ENCODE measurements at regions not wholly inside any gene's neighbourhood (a gene's known extent, or its start where the extent isn't known, plus 50 kb on each side); places are given as distances from the start of the nearest gene placed in this dataset.

DNA sequence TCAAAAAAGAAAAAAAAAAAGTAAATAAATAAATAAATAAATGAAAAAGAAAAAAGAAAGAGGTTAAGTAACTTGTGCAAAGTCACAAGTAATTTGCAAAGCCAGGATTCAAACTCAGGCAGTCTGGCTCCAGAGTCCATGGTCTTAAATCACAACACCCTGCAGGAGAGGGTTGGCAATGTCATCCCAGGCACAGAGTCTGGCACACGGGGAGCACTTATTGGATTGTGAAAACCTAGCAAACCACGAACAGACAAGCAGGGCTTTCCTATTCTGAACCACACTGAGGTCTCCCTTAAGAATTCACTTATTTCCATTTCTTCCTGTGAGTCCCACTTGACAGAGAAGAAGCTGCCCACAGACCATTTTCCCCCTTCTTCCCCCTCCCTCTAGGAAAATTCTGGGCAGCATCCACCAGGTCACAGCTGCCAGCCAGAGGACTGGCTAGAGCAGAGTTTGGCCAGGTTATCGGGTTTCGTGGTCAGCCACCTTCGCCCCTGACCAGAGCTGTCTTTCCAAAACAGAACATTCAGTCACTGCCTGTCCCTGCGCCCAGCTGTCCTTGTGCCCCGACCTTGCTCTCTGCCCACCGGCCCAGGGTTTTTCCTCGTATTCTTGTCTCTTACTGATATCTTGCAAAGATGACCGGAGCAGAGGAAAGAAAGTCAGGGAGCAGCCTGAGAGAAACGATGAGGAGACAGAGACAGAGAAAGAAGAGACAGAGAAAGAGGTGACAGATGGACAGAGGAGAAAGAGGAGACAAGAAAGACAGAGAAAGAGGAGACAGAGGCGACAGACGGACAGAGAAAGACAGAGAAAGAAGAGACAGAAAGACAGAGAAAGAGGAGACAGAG, 106.4 kb upstream of the PTPN1 start:
- Mint-ChIP-seq H3K4me1 (ENCODE audit: low read depth) (no peaks in the 10 kb centered on the region), H3K4me3 (no peak overlapping the region), H3K27ac (no peak overlapping the region), H3K36me3 (no peaks in the 10 kb centered on the region), H3K9me3 (ENCODE audit: low read depth) (no peaks in the 10 kb centered on the region), H3K27me3 (no peaks in the 10 kb centered on the region)

DNA sequence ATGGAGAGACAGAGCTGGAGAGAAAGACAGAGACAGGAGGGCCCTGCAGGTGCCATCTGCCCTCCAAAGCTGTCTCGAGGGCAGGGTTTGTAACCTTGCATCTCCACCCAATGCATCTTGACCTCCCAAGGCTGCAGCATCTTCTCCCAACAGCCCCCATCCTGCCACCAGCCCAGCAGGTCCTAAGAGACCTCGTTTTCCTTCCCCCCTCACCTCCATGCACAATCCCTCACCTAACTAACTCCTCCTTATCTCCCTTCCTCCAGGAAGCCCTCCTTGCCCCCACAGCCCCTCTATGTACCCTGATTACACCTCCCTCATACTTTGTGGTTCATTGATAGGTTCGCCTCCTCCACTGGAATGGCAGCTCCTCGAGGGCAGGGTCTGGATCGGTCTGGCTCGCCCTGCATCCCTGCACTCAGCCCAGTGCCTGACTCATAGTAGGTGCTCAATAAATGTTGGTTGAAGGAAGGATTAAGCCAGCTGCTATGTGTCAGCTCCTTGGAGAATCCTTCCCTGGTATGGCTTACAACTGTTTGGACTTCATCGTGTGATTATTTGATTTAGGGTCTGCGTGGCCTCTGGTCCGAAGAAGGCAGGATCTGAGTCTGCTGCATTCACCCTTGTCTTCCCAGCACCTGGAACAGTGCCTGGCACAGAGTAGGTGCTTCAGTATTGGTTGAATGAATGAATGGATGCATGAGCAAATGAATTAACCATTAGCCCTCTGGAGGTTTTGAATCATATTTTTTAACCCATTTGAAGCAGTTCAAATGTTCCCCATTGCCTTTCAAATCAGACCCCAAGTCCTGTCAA, 105.6 kb upstream of the PTPN1 start:
- Mint-ChIP-seq H3K4me3 (no peak overlapping the region), H3K27ac (no peak overlapping the region), H3K27me3 (no peaks in the 10 kb centered on the region), H3K4me1 (ENCODE audit: low read depth) (no peaks in the 10 kb centered on the region), H3K36me3 (no peaks in the 10 kb centered on the region), H3K9me3 (ENCODE audit: low read depth) (no peaks in the 10 kb centered on the region)

DNA sequence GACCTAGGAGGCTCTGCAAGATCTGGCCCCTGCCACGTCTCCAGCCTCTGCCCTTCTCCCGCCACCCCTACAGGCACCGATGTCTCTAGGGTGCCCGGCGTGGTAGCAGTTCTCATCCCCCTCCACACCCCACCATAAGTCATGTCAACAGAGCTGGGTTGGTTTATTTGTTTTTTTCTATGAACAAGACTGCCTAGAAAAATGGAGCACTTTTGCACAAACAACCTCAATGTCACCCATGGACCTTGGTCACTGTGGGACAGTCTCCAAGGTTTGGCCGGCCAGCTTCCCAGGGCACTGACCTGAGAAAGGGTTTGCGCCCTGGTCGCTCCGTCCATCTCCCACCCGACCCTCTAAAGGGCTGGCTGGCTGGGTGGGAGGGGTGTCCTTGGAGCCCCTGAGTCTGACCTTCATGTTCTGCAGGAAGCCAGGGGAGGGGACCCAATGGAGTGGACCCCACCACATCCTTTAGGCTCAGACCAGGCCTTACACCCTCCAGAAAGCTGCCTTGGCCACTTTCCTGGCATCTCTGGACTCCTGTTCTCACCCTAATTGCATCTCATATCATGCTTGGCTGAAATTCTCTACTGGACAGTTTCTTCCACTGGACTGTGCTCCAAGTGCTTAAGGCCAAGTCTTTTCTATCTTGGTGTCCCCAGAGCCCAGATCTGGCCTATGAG, 104.8 kb upstream of the PTPN1 start:
- Mint-ChIP-seq H3K27me3 (no peaks in the 10 kb centered on the region), H3K36me3 (no peaks in the 10 kb centered on the region), H3K27ac (no peak overlapping the region), H3K9me3 (ENCODE audit: low read depth) (no peaks in the 10 kb centered on the region), H3K4me3 (no peak overlapping the region), H3K4me1 (ENCODE audit: low read depth) (no peaks in the 10 kb centered on the region)

DNA sequence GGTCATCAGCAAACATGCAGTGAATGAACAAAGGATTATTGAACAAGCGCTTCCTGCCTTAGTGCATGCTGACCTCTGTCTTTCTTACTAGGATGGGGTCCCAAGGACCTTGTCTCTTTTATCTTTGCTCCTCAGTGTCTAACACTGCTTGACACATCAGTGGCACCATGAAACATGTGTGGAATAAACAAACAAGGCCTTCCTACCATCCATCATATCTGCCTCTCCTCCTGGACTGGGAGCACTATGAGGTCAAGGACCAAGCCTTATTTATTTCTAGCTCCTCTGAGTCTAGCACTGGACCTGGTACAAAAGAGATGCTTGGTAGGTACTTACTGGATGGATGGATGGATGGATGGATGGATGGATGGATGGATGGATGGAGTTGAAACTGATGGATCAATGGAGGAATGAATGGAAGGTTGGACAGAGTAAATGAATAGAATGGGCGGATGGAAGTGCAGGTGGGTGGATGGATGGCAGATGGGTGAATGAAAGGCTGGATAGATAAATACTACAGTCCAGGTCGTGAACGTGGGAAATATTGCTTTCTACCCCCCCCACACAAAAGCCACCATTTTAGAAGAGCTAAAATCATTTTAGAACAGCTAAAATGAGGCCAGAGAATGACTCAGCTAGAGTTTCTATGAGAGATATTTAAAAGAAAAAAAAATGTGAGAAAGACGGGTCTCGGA, 104.1 kb upstream of the PTPN1 start:
- H3K36me3 Mint-ChIP-seq = no peaks in the 10 kb centered on the region
- no peaks in the 10 kb centered on the region for H3K27me3 Mint-ChIP-seq
- H3K4me3 Mint-ChIP-seq = no peak overlapping the region
- H3K9me3 Mint-ChIP-seq (ENCODE audit: low read depth) = no peaks in the 10 kb centered on the region
- H3K4me1 Mint-ChIP-seq (ENCODE audit: low read depth) = no peaks in the 10 kb centered on the region
- no peak overlapping the region for H3K27ac Mint-ChIP-seq

DNA sequence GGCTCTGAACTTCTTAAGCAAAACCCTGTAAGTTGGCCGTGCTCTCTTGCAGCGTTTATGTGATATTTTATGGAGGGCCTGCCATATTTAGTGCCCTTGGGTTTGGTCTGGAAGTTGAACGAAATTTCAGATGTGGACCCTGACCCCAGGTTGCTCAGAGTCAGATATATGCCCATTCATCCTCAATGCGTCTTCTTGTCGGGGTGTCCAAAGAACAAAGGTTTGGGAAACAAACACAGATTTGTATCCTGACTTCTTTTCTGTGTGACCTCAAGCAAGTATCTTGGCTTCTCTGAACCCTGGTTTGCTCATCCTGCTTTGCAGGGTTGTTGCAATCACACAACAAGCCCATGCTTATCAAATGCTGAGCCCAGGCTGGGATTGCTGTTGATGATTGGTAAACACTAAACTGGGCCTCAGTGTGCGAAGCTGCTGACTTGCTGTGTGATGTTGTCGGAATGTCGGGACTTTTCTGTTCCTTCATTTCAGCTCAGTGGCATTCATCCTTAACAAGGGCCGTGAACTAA, 103.5 kb upstream of the PTPN1 start:
- Mint-ChIP-seq H3K36me3 (no peaks in the 10 kb centered on the region), H3K27me3 (no peaks in the 10 kb centered on the region), H3K4me3 (no peak overlapping the region), H3K27ac (no peak overlapping the region), H3K9me3 (ENCODE audit: low read depth) (no peaks in the 10 kb centered on the region), H3K4me1 (ENCODE audit: low read depth) (no peaks in the 10 kb centered on the region)

DNA sequence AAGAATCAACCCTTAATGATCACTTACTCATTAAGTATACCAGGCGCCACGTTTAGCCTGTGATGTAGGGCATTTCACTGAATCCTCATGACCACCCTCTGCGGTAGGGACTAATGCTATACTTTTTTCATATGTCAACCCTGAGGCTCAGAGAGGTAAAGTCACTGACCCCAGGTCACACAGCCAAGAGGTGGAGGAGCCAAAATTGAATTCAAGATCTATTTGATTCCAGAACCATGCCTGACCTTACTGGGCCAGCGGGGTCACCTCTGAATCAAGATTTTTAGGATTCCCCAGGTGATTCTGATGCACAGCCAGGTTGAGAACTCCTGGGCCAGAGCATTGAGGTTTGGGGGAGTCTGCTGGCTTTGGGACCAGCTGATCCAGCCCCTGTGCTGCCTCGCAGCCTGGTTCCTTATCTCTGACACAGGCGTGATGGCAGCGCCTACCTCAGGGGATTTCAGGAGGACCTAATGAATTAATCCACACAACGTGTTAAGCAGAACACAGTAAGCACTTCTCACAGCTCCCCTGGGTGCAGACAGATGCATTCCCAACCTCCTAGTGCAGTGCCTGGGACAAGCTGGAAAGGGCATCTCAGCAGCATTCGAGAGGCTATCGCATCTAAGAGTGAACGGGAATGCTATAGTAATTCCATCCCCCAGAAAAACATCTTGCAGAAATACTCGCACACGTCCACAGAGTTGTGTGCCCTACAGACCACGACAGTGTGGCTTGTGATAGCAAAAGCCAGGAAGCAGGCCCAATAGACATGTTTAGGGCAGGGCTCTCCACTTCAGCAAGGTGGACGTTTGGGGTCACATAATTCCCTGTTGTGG, 101.4 kb upstream of the PTPN1 start:
- Mint-ChIP-seq H3K27ac (no peak overlapping the region), H3K9me3 (ENCODE audit: low read depth) (no peaks in the 10 kb centered on the region), H3K36me3 (no peaks in the 10 kb centered on the region), H3K4me1 (ENCODE audit: low read depth) (no peaks in the 10 kb centered on the region), H3K4me3 (no peak overlapping the region), H3K27me3 (peaks cover 3% of the 10 kb centered on the region)

DNA sequence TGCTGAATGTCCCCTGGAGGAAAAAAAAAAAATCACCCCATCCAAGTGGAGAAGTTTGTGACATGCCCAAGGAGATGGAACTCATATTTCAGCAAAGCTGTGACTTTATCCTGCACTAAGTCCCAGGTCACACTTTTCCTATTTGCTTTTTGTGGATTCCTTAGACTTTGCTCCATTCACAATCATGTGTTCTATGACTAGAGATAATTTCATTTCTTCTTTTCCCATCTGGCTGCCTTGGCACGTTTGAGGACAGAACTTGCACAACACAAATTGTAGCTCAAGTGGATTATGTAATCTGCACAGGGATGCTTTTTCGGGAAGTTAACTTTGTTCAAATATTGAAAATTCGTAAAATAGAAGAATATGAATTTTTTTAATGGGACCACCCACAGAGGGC, 100.7 kb upstream of the PTPN1 start:
- H3K4me3 Mint-ChIP-seq = no peak overlapping the region
- H3K36me3 Mint-ChIP-seq = no peaks in the 10 kb centered on the region
- no peaks in the 10 kb centered on the region for H3K4me1 Mint-ChIP-seq (ENCODE audit: low read depth)
- H3K27me3 Mint-ChIP-seq = peaks cover 3% of the 10 kb centered on the region
- H3K27ac Mint-ChIP-seq = no peak overlapping the region
- no peaks in the 10 kb centered on the region for H3K9me3 Mint-ChIP-seq (ENCODE audit: low read depth)

DNA sequence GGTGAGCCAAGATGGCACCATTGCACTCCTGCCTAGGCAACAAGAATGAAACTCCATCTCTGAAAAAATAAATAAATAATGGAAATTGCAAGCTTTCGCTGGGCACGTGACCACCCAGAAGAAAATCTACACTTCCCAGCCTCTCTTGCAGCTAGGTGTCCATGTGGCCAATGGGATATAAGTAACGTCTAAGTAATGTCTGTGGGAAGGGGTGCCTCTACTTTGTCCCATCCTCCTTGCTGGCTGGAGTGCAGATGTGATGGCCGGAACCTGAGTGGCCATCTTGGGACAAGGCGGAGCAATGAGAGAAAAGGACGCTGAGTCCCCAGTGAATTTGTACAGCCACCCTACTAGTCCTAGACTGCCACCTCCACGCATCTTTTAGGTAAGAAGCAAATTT, 99.8 kb upstream of the PTPN1 start:
- H3K4me1 Mint-ChIP-seq (ENCODE audit: low read depth) = no peaks in the 10 kb centered on the region
- no peaks in the 10 kb centered on the region for H3K9me3 Mint-ChIP-seq (ENCODE audit: low read depth)
- H3K27me3 Mint-ChIP-seq = peaks cover 3% of the 10 kb centered on the region
- no peak overlapping the region for H3K4me3 Mint-ChIP-seq
- H3K27ac Mint-ChIP-seq = no peak overlapping the region
- no peaks in the 10 kb centered on the region for H3K36me3 Mint-ChIP-seq

DNA sequence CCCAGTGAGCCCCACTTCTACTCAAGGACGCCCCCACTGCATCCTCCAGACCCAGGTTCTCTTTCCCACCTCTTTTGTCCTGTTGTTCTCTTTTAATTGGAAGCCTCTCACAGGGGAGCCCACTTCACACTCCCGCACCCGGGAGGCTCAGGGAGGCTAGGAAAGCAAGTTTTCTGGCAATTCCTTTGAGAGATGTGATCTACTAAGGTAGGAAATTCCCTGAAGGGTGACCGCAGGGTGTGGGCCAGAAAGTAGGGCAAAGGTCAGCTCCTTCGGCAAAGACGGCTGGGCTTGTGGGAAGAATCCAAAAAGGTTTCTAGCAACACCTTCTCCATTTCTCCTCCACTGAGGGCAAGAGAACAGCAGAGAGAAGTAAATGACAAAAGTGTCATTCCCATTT, 98.1 kb upstream of the PTPN1 start:
- Mint-ChIP-seq H3K4me1 (ENCODE audit: low read depth) (no peaks in the 10 kb centered on the region), H3K36me3 (no peaks in the 10 kb centered on the region), H3K9me3 (ENCODE audit: low read depth) (no peaks in the 10 kb centered on the region), H3K27ac (no peak overlapping the region), H3K4me3 (no peak overlapping the region), H3K27me3 (peaks cover 4% of the 10 kb centered on the region)

DNA sequence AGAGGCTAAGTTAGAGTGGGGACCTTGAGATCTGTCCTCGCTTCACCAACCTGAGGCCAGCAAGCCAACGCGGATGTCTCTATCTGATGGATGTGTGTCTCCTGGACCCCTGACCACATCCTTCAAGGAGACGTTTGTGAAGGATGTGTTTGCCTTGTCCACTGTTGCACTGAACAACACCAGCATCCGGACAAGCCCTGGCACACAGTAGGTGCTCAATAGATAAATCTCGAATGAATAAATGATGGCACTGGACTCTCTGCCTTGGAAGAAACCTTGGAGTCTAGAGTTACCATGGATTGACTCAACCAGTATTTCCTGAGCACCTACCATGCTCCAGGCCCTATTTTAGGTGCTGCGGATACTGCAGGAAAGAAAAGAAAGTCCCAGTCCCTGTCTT, 97.7 kb upstream of the PTPN1 start:
- Mint-ChIP-seq H3K27ac (no peak overlapping the region), H3K27me3 (peaks cover 4% of the 10 kb centered on the region), H3K4me3 (no peak overlapping the region), H3K9me3 (ENCODE audit: low read depth) (no peaks in the 10 kb centered on the region), H3K36me3 (no peaks in the 10 kb centered on the region), H3K4me1 (ENCODE audit: low read depth) (no peaks in the 10 kb centered on the region)

DNA sequence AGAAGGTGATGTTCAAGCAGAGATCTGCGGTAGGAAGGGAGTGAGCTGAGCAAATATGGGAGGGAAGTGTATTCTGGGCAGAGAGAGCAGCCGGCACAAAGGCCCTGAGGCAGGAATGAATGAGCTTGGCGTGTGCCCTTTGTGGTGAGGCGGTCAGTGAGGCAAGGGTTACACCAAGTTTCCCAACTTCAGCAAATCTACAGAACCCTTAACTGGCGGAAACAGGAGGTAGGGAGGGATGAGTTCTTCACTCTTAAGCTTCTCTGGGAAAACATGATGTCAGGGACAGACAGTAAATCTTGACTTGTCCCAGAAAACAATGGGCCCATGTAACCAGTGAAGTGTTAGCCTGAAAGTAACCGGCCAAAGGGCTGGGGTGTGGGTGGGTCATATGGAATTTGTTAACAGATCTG, 97.1 kb upstream of the PTPN1 start:
- Mint-ChIP-seq H3K36me3 (no peaks in the 10 kb centered on the region), H3K27ac (no peak overlapping the region), H3K4me1 (ENCODE audit: low read depth) (no peaks in the 10 kb centered on the region), H3K9me3 (ENCODE audit: low read depth) (no peaks in the 10 kb centered on the region), H3K27me3 (peaks cover 4% of the 10 kb centered on the region), H3K4me3 (no peak overlapping the region)

DNA sequence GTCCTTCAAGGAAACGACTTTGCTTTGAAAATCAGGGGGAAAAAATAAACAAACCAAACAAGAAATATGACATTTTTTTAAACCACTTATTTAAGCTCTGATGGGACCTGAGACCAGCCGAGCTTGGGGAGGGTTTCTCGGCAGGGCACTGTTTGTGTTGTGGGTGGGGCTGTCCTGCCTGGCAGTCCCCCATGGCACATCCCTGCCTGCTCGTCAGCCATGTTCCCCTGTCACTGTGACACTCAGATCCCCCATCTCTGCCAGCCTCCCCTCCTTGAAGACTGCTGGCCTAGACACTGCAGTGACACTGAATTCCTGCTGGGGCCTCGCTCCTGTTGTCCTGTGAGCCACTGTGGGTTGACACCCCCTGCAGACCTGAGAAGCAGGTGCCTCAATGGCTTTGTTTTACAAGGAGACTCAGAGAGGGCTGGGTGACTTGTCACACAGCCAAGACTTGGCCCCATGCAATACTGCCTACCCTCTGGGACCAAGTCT, 95.1 kb upstream of the PTPN1 start:
- H3K4me3 Mint-ChIP-seq = no peak overlapping the region
- H3K27ac Mint-ChIP-seq = no peak overlapping the region
- H3K9me3 Mint-ChIP-seq (ENCODE audit: low read depth) = no peaks in the 10 kb centered on the region
- no peaks in the 10 kb centered on the region for H3K4me1 Mint-ChIP-seq (ENCODE audit: low read depth)
- H3K27me3 Mint-ChIP-seq = peaks cover 4% of the 10 kb centered on the region
- H3K36me3 Mint-ChIP-seq = no peaks in the 10 kb centered on the region

DNA sequence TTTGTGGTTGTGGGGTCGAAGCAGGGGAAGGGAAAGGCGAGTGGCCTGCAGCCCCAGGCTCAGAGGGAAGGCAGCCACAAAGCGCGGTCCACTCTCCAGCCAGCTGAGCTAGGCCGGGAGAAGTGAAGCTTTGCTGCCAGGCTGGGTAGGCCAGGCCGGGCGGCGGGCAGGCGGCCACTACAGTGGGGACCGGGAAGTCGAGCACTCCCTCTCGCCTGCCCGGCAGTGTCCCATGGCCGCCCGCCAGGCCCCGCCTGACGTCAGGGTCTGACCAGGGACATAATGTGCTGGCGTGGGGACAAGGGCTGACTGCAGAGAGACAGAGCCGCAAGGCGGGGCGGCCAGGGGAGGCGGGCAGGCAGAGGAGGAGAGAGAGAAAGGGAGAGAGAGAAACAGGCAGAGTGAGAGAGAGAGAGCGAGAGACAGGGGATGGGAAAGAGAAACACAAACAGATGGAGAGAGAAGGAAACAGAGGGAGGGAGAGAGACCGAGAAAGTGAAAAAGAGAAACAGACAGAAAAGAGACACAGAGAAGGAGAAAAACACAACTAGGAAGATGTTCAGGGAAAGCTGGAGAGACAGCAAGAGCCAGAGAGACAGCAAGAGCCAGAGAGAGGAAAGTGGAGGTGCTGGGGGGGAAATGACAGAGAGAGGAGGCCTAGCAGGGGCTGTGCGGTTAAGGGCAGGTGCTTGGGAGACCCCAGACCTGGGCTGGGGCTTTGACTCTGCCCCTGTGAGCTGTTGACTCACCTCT, 94.5 kb upstream of the PTPN1 start:
- Mint-ChIP-seq H3K4me1 (ENCODE audit: low read depth) (no peaks in the 10 kb centered on the region), H3K4me3 (no peak overlapping the region), H3K27me3 (peaks cover 4% of the 10 kb centered on the region), H3K9me3 (ENCODE audit: low read depth) (no peaks in the 10 kb centered on the region), H3K36me3 (no peaks in the 10 kb centered on the region), H3K27ac (no peak overlapping the region)

Measured in activated naive CD8-positive, alpha-beta T cell (primary cell).